Fibroblast of skin of scalp (primary cell): ENCODE measurements at regions not wholly inside any gene's neighbourhood (a gene's known extent, or its start where the extent isn't known, plus 50 kb on each side); places are given as distances from the start of the nearest gene placed in this dataset.

Experiments used
- DNase-seq: peaks from one replicate; pipeline ENCODE4 v3.0.0-alpha.2; 2013

DNA sequence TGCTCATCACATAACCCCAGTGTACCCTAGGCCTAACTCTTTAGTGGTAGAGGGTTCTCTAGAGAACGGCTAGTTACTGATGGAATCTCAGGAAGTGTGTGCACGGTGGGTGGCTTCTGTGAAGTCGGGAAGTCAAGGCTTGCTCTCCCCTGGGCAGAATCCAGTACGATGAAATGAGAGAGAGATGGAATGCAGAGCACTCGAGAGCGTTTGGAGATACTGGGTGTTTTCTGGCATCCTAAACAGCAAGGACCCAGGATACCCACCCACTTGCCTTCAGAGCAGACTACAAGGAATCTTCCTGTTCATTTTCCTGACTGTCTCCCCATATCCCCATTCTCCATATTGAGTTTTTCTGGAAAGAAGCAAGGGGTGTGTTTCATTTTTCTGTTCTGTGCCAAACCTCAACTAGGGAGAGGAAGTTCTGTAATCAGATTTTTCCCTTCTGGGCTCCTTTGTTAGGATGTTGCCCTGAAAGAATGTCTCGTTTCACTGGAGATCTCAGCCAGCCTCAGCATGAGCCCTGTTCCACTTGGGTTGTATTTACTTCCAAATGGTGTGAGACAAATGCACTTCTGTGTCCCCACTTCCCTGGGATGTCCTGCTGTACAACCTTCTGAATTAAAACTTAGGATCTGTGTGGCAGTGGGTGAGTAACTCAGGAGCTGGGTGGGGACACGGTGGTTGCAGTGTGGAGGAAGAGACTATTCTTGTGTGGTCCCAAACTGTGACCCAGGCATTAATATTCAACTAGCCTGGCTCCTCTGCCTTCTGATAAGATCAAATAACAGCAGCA is 108.9 kb upstream of the SPRY4 start:
- peak; percentile 50 for DNase-seq

DNA sequence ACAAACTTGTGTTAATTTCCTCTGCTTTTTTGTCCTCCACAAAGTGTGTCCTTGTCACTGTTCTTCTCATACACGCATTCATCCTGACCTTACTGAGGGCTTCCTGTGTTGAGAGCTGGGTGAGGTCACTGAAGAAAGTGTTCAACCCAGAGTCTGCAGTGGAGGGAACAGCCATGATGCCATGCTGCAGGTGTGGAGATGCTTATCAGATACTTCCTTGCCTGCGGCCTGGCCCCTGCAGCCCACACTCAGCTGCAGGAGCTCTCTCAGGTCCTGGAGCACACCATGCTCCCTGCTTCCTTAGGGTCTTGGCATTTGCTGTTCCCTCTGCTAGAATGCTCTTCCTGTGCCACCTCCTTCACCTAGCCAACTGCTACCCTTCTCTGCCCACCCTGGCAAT is 108.1 kb upstream of the SPRY4 start:
- DNase-seq = no peak

- no peak for DNase-seq
These were observed 107.6 kb upstream of the SPRY4 start for GRCh38 chr5:142432369-142432863.

GRCh38 chr5:142428773-142429473 is 104.1 kb upstream of the SPRY4 start:
- no peak for DNase-seq

GRCh38 chr5:142428036-142428772 is 103.4 kb upstream of the SPRY4 start:
- no peak for DNase-seq

GRCh38 chr5:142427529-142427928 is 102.7 kb upstream of the SPRY4 start:
- DNase-seq = no peak

DNA sequence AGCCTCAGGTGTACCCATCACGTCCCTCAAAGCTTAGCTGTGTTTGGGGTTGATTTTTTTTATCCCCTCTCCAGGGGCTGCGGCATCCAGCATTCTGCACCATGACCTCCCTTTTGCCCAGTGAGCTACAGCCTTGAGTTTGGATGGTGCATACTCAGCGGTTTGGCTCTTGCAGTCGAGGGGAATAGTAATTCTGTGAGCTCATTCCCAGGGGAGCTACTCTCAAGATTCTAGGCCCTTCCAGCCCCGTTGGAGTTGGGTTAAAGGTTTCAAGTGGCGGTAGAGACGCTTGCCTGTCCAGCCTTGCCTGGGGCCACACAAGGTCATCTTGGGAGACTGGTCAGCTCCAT is 102.2 kb upstream of the SPRY4 start:
- peak; percentile 55 for DNase-seq

DNA sequence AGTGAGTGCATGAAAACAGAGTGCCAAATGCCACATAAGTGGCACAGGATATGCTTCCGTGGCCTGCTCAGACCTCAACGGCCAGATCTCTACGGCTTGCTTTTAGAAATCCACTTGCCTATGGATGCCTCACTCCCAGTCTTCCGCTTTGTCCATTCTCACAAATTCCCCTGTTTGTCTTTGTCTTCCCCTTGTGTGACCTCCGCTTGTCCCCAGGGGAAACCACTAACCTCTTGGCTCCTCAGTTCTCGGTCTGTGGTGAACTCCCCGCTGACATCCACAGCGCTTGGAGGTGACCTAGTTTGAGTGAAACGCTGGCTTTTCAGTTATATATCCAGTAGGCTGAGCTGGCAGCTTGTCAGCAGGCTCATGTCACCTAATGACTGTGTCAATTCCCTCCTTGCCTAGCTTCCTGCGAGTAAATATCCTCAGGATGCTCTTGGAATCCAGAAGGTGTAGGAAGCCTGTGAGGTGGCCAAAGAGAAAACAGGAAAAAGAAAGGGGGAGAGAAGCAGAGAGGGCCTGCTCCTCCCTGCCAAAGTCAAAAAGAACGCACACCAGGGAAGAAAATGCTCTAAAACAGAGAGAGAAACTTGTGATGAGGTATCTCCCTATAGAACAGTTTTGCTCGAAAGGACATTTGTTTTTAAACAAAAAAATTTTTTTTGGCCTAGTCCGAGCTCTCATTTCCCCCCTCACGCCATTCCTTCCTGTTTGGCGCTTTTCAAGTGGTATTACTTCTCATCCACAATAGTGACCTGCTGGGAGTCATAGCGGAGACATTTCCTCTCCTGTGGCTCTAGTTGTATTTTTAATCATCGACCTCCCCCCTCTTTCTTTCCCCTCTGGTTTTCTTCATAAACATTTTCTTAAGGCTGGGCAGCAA is 101.6 kb upstream of the SPRY4 start:
- DNase-seq = peak; percentile 81

GRCh38 chr5:142425286-142426065 is 100.7 kb upstream of the SPRY4 start:
- DNase-seq = peak; percentile 27

DNA sequence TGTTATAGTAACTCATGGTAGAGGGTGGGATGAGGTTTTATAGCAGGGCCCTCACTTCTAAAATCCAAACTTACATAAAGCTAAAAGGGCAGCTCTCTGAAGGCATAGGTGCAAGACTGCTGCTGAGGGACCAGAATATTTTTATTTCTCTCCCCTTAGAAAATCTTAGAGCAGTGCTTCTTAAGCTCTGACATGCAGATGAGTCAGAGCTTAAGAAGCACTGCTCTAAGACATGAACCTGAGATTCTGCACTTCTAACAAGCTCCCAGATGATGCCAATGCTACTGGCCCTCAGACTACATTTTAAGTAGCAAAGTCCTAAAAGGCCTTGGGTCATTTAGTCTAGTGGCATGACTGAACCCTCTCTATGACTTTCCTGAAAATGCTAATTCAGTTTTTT is 97.6 kb upstream of the SPRY4 start:
- peak; percentile 54 for DNase-seq

DNA sequence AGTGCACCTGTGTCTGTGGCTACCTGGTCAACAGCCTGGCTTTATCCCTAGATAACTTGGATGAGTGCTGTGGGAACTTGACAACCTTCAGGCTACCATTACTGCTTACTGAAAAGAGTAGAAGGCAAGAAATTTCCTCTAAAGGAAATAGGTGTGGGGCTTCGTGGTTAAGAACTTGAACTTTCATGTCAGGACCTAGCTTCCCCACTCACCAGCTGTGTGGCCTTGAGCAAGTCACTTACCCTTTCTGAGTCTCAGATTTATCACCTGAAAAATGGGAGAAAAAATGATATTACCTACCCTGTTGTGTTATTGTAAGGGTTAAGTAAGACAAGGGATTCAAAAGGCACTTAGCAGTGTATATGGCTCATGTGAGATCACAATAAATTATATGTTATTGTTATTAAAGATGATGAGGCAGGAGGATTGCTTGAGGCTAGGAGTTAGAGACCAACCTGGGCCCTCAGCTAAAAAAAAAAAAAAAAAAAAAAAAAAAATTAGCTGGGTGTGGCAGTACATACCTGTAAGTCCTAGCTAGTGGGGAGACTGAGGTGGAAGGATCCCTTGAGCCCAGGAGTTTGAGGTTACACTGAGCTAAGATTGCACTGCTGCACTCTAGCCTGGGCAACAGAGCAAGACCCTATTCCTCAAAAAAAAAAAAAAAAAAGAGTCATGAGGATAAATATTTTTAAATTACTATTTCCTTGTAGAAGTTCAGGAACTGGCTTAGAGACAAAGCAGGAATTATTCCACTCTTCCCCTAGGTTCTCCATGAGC is 97.0 kb upstream of the SPRY4 start:
- no peak for DNase-seq

DNA sequence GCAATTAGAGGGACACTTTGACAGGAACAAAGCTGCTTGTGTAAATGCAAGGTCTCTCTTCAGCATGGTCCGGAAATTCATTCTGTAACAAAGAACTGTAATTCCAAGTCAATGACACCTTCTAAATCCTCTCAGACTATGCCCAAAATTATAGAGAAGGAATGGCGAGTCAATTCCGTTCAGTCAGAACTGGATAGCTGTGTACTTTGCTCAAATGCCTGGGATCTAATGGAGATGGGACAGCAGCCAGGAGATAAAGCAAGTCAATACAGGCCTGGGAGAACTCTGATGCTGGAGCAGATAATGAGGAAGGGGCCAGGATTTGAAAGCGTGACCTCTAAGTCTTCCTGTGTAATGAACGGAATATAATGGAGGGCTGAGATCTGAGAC is 96.4 kb upstream of the SPRY4 start:
- no peak for DNase-seq

DNA sequence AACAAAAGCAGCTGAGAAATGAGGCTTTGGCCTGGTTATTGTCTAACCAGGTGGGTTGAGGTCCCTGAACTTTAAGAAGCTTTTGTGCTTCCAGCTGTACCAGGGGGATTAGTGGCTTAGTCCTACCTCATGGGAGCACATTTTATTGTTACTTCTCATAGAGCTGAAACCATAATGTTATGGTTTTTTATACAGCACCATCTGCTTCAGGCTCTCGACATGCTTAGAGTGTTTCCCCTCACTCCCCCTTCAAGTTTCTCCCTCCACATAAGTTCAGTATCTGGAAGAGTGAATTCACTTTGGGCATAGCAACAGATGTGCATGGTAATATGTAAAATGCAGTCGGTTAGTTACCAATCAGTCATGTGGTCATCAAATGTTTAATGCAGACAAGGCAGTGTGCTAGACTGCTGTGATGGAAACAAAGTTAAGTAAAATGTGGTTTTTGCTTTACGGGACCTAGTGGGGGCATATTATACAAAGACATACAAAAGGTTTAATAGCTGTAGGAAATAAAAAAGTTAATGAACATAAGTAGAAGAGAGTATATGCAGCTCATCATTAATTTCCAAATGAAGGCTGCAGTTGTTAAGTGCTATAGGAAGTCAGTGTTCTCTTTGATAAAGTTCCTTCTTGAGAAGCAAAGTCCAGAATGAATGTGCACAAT is 95.9 kb upstream of the SPRY4 start:
- DNase-seq = no peak

- no peak for DNase-seq
These were observed 87.8 kb upstream of the SPRY4 start for GRCh38 chr5:142412581-142412980.

DNA sequence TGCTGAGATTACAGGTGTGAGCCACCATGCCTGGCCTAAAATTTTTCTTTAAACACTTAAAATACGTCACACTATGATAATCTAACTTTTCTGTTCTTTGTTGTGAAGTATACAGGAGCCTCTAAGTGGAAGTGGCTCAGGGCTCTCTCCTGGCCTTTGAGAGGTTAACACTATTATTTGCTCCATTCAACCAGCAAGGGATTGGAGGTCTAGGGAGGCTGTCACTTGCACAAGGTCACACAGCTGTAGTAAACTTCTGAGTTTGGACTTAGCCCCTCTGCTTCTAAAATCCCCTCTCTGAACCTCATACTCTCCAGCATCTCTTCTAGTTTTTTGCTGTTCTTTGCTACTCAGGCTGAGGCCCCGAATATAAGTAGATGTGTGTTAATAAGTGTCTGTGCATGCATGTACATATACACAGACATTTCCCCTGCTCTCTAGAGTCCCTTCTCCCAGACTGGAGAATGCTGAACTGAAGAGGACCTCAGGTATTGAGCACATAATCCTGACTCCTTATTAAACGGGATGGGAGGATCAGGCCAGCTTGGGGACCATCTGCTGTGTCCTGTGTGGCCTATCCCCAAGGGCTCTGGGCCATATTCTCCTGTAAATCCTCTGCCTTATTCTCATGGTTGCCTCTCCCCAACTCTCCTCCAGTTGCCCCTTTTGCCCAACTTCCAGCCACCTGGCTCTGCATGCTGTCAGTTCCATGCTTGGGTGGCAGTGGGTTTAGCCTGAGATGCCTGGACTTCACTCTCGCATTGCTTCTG is 87.0 kb upstream of the SPRY4 start:
- no peak for DNase-seq

GRCh38 chr5:142411103-142411502 is 86.3 kb upstream of the SPRY4 start:
- DNase-seq = no peak

DNA sequence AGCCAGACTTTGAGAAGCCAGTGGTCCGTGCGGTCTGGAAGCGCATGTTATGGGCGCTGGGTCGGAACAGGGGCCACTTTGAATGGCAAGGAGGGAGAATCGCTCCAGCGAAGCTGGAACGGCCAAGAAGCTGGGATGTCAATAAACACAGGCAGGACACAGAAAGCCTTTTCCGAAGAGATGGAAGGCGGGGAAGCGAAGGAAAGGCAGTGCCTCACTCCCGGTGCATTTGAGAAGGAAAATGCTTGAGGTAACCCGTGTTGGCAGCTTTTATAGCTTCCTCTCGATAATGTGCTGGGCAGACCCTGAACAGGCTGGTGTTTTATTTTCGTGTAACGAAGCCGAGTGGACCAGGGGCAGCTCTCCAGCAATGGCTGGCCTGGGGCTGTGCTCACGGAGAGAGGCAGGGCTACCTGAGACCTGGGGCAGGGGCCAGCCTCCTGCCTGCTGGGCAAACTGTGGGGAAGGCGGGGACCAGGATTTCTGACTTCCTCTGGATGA is 84.2 kb upstream of the SPRY4 start:
- no peak for DNase-seq

GRCh38 chr5:142408536-142408935 is 83.7 kb upstream of the SPRY4 start:
- DNase-seq = no peak

GRCh38 chr5:142405814-142406395 is 81.1 kb upstream of the SPRY4 start:
- DNase-seq = no peak
